H9 (cell line): ENCODE measurements at regions not wholly inside any gene's neighbourhood (a gene's known extent, or its start where the extent isn't known, plus 50 kb on each side); places are given as distances from the start of the nearest gene placed in this dataset.

Experiments
- DNase-seq: peaks from one replicate; pipeline ENCODE4 v3.0.0-alpha.2; 2017
- H2AFZ ChIP-seq: one replicate; pipeline ENCODE4 v1.6.1; 2013; ENCODE audit warnings: mild to moderate bottlenecking, low read length, control low read depth, moderate library complexity
- H2AK5ac ChIP-seq: 2 replicates; pipeline ENCODE4 v1.6.1; 2013; ENCODE audit warnings: low read length, control low read depth, mixed read lengths; ENCODE audit not compliant: insufficient read length
- H2BK120ac ChIP-seq: one replicate; pipeline ENCODE4 v1.6.1; 2013; ENCODE audit warnings: low read depth, mild to moderate bottlenecking, low read length, control low read depth, inconsistent platforms; ENCODE audit not compliant: poor library complexity, severe bottlenecking
- H2BK12ac ChIP-seq: 2 replicates; pipeline ENCODE4 v1.6.1; 2013; ENCODE audit warnings: low read length, control low read depth, mixed read lengths, low read depth; ENCODE audit not compliant: insufficient read length
- H2BK15ac ChIP-seq: 2 replicates; pipeline ENCODE4 v1.6.1; 2013; ENCODE audit warnings: low read depth, low read length, control low read depth
- H2BK20ac ChIP-seq: one replicate; pipeline ENCODE4 v1.6.1; 2013; ENCODE audit warnings: low read depth, mild to moderate bottlenecking, low read length, control low read depth, inconsistent platforms; ENCODE audit not compliant: poor library complexity, severe bottlenecking
- H2BK5ac ChIP-seq: 2 replicates; pipeline ENCODE4 v1.6.1; 2013; ENCODE audit warnings: low read length, control low read depth, mixed read lengths; ENCODE audit not compliant: insufficient read length
- H3K14ac ChIP-seq: 2 replicates; pipeline ENCODE4 v1.6.1; 2013; ENCODE audit warnings: low read length, control low read depth; ENCODE audit not compliant: insufficient read depth
- H3K18ac ChIP-seq: 2 replicates; pipeline ENCODE4 v1.6.1; 2013; ENCODE audit warnings: low read depth, mild to moderate bottlenecking, mixed read lengths, low read length, control low read depth; ENCODE audit not compliant: insufficient read length
- H3K23ac ChIP-seq: 2 replicates; pipeline ENCODE4 v1.6.1; 2013; ENCODE audit warnings: low read length, control low read depth, mixed read lengths, low read depth; ENCODE audit not compliant: insufficient read length
- H3K23me2 ChIP-seq: 2 replicates; pipeline ENCODE4 v1.6.1; 2013; ENCODE audit warnings: low read depth, mild to moderate bottlenecking, mixed read lengths, low read length, control low read depth; ENCODE audit not compliant: insufficient read length, poor library complexity, severe bottlenecking
- H3K27ac ChIP-seq: 2 replicates; pipeline ENCODE4 v1.5.1; 2013; ENCODE audit warnings: low read length, control low read depth, mixed read lengths, low read depth; ENCODE audit not compliant: insufficient read length
- H3K27me3 ChIP-seq: 2 replicates; pipeline ENCODE4 v1.6.1; 2013; ENCODE audit warnings: low read length, control low read depth, inconsistent platforms; ENCODE audit not compliant: insufficient read depth
- H3K4ac ChIP-seq: 2 replicates; pipeline ENCODE4 v1.6.1; 2013; ENCODE audit warnings: low read depth, mild to moderate bottlenecking, control low read depth, inconsistent platforms, low read length, moderate library complexity
- H3K4me1 ChIP-seq: 2 replicates; pipeline ENCODE4 v1.6.1; 2013; ENCODE audit warnings: low read length, control low read depth, inconsistent platforms; ENCODE audit not compliant: insufficient read depth
- H3K4me2 ChIP-seq: 2 replicates; pipeline ENCODE4 v1.6.1; 2013; ENCODE audit warnings: low read length, control low read depth, mixed read lengths; ENCODE audit not compliant: insufficient read length, insufficient read depth
- H3K56ac ChIP-seq: 2 replicates; pipeline ENCODE4 v1.6.1; 2013; ENCODE audit warnings: low read depth, mild to moderate bottlenecking, mixed read lengths, low read length, control low read depth; ENCODE audit not compliant: insufficient read length
- H3K79me1 ChIP-seq: 2 replicates; pipeline ENCODE4 v1.6.1; 2013; ENCODE audit warnings: low read depth, mild to moderate bottlenecking, moderate library complexity, low read length, control low read depth, inconsistent platforms; ENCODE audit not compliant: insufficient read depth, poor library complexity, severe bottlenecking
- H3K79me2 ChIP-seq: 2 replicates; pipeline ENCODE4 v1.6.1; 2013; ENCODE audit warnings: low read length, control low read depth, inconsistent platforms; ENCODE audit not compliant: insufficient read depth
- H3K9ac ChIP-seq: 2 replicates; pipeline ENCODE4 v1.6.1; 2013; ENCODE audit warnings: low read length, control low read depth, mixed read lengths; ENCODE audit not compliant: insufficient read length; ENCODE audit errors: extremely low read depth
- H3K9me3 ChIP-seq: one replicate; pipeline ENCODE4 v1.6.1; 2013; ENCODE audit warnings: low read depth, low read length, inconsistent platforms; ENCODE audit not compliant: control insufficient read depth
- H3T11ph ChIP-seq: one replicate; pipeline ENCODE4 v1.6.1; 2013; ENCODE audit warnings: mild to moderate bottlenecking, low read length, control low read depth, inconsistent platforms
- H4K20me1 ChIP-seq: one replicate; pipeline ENCODE4 v1.6.1; 2013; ENCODE audit not compliant: control insufficient read depth, insufficient read length, insufficient read depth
- H4K5ac ChIP-seq: 2 replicates; pipeline ENCODE4 v1.6.1; 2013; ENCODE audit warnings: low read depth, mild to moderate bottlenecking, mixed read lengths, low read length, control low read depth; ENCODE audit not compliant: insufficient read length
- H4K8ac ChIP-seq: replicated peaks from 2 replicates; pipeline ENCODE4 v1.6.1; 2013; ENCODE audit warnings: low read length, control low read depth, mixed read lengths, low read depth; ENCODE audit not compliant: insufficient read length
- H4K91ac ChIP-seq: 2 replicates; pipeline ENCODE4 v1.6.1; 2013; ENCODE audit warnings: low read depth, mild to moderate bottlenecking, moderate library complexity, mixed read lengths, low read length, control low read depth; ENCODE audit not compliant: insufficient read length
- H3K27ac Mint-ChIP-seq, 3 experiments: 2 replicates in 2 of 3; 3 replicates in 1 of 3; pipeline ENCODE4 v1.8.0; 2020 to 2021; ENCODE audit warnings: mixed read lengths in 3 of 3, mild to moderate bottlenecking in 1 of 3, moderate library complexity in 1 of 3
- H3K27me3 Mint-ChIP-seq: 2 replicates; pipeline ENCODE4 v1.8.0; 2021; ENCODE audit warnings: low read depth, mild to moderate bottlenecking, moderate library complexity, mixed read lengths
- H3K36me3 Mint-ChIP-seq, 3 experiments: 2 replicates in 2 of 3; 3 replicates in 1 of 3; pipeline ENCODE4 v1.8.0; 2020 to 2021; ENCODE audit warnings: low read depth in 3 of 3, mixed read lengths in 3 of 3; ENCODE audit not compliant: insufficient read depth in 1 of 3
- H3K4me1 Mint-ChIP-seq, 2 experiments: 2 replicates each; pipeline ENCODE4 v1.8.0; 2020; ENCODE audit warnings: mixed read lengths in 2 of 2
- H3K4me3 Mint-ChIP-seq, 2 experiments: 2 replicates in 1 of 2; 3 replicates in 1 of 2; pipeline ENCODE4 v1.8.0; 2020 to 2021; ENCODE audit warnings: mild to moderate bottlenecking in 2 of 2, mixed read lengths in 2 of 2, moderate library complexity in 1 of 2
- H3K9me3 Mint-ChIP-seq, 2 experiments: 2 replicates in 1 of 2; 3 replicates in 1 of 2; pipeline ENCODE4 v1.8.0; 2020; ENCODE audit warnings: mild to moderate bottlenecking in 2 of 2, mixed read lengths in 2 of 2, moderate library complexity in 1 of 2
- CTCF ChIP-seq: fragments of 200-600 bp; sonication (generic); conservative IDR thresholded peaks from 3 replicates; pipeline ENCODE4 v1.8.0; 2021; ENCODE audit warnings: antibody characterized with exemption, mild to moderate bottlenecking
- WGBS: extraction: QIAGEN DNeasy Blood & Tissue Kit; methylation state at CpG from one replicate; pipeline ENCODE4 v1.1.7; 2013; ENCODE audit warnings: missing lambda C conversion rate, low lambda C conversion rate, mixed read lengths; ENCODE audit not compliant: insufficient read length; ENCODE audit errors: extremely low coverage; 5-methylcytosine and 5-hydroxymethylcytosine counted together

DNA sequence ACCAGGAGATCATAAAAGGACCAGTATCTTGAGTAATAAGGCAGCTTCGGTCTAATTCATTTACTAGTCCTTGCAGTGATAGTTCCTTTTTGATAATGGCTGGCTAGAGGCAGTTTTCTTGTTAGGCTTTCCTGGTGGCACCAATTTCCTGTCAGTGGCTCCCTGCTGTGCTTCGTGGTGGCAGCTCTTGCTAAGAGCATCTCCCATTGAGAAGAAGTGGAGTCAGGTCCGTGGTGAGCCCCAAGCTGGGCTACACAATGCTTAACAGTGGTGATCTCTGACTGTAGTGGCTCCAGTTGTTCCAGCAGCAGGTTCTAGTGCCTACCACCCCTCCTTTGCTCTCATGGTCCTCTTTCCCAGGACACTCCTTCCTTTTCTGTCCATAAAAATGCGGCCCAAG, 111.2 kb downstream of the RAP2B start:
- TF ChIP-seq CTCF, result no peak
- Histone ChIP-seq H2BK5ac (no peak overlapping the region), H3K27ac (no peak overlapping the region), H3T11ph (no peak overlapping the region), H2AFZ (no peak overlapping the region), H2BK120ac (no peak overlapping the region), H3K18ac (no peak overlapping the region), H3K79me2 (no peaks in the 10 kb centered on the region), H2BK20ac (no peak overlapping the region), H4K5ac (no peak overlapping the region), H4K20me1 (no peaks in the 10 kb centered on the region), H3K14ac (no peak overlapping the region), H2BK12ac (no peak overlapping the region), H3K4me1 (no peaks in the 10 kb centered on the region), H3K4me2 (no peak overlapping the region), H3K27me3 (no peaks in the 10 kb centered on the region), H2AK5ac (no peak overlapping the region), H3K56ac (no peak overlapping the region), H3K23ac (no peak overlapping the region), H4K8ac (no peak overlapping the region), H3K79me1 (no peaks in the 10 kb centered on the region), H2BK15ac (no peak overlapping the region), H3K9me3 (no peaks in the 10 kb centered on the region), H3K23me2 (no peaks in the 10 kb centered on the region), H4K91ac (no peak overlapping the region), H3K9ac (no peak overlapping the region), H3K4ac (no peak overlapping the region)
- peaks cover 0 to 2% (median 0%) of the 10 kb centered on the region in 3 experiments; a peak in 2 of 7 replicates for H3K36me3 Mint-ChIP-seq
- no peak overlapping the region for H3K4me3 Mint-ChIP-seq
- WGBS, result no CpG with 5 or more reads among the region's 4 CpGs
- no peaks in the 10 kb centered on the region for H3K27me3 Mint-ChIP-seq
- no peaks in the 10 kb centered on the region for H3K4me1 Mint-ChIP-seq
- no peak for DNase-seq
- peaks cover 2% of the 10 kb centered on the region in 2 experiments for H3K9me3 Mint-ChIP-seq
- peak overlapping the region in 2 of 3 experiments; percentile 42 to 96; a peak in 3 of 7 replicates for H3K27ac Mint-ChIP-seq
